NCI-H1694 treated with DMSO at 0.1 percent for 48 hours (cell line): ENCODE measurements at regions not wholly inside any gene's neighbourhood (a gene's known extent, or its start where the extent isn't known, plus 50 kb on each side); places are given as distances from the start of the nearest gene placed in this dataset.
"Not testable (repeated sequence)": the region's sequence is repeated elsewhere in the genome, so short reads cannot be mapped to it uniquely, and the experiment has no call there.

Experiments used
- DNase-seq: peaks from one replicate; lab custom pipeline; 2025; lab: John Stamatoyannopoulos, UW

DNA sequence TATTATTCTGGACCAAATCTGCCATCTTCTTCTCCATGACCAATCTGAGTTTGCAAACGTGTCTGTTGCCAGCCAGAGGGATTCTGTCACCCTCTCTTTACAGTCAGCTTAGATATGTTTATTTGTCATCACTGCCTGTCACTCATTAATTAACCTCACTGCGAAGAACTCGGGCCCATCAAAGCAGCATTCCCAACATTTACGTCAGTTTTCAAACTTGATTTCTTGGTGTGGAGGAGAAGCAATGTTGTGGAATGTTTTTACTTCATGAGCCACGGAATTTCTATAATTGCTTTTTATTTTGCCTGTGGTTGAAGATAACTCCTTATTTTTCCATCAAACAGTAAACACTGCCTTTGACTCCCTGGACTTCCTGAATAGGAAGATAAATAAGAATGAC, 91.8 kb upstream of the CNKSR3 start:
- DNase-seq = no peak

DNA sequence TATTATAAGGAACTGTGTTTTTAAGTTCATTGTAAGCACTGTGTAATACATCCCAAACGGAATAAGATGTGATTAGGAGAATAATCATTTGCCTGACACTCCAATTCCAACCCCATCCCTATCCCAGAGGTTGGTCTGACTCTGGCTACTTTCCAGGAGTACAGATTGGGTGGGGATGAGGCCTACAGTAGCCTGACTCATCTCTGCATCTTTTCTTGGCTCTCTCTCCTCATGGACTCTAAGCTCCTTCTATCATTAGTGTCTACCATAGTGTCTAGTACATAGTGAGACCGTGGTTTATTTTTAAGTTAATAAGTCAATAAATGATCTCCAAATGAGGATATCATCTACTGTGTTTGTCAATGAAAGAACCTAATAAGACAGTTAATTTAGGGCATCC, 92.2 kb upstream of the CNKSR3 start:
- DNase-seq = no peak

DNA sequence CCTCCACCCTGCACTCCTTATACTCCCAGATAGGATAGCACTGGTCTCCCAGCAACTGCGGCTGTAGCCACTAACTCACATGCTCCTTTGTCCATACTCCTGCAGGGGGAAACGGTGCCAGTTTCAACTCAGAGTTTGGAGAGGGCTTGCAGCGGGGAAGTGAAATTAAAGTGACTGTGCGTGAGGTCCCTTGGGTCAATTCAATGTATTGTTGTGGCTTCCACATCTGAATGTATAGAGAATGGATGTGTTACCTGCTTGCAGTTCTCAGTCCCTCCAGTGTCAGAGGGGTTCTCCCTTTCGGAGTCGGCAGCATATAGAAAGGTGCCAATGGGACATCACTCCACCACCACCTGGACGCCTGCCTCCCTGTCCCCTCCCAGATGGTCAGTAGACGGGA, 93.6 kb upstream of the CNKSR3 start:
- DNase-seq = no peak

DNA sequence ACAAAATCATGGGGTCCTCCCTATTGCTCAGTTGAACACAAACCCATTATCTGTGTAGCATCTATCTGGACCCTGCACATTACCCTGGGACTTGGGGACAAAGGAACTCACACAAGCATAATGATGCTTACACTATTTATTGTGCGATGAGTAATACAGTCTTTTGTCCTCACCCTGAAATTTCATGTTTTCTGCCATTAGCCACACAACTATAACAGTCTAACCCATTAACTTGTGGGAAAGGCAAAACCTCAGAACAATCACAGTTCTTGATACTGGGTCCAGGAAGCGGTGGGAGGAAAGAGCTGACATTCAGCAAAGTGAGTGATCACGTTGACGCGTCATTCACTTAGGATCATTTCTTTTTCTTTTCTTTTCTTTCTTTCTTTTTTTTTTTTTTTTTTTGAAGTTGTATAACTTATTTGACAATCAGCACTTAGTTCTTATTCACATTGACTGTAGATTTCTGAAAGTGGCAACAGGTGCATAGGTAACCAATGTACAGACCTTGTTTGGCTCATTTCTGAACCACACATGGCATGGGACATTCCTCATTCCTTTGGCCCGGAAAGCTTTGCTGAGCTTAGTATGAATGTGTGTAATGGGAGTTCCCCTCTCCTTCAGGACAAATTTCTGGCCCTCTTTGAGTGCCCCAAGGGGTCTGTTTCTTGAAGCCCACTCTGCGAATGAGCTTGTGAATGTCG, 94.8 kb upstream of the CNKSR3 start:
- DNase-seq = no peak

DNA sequence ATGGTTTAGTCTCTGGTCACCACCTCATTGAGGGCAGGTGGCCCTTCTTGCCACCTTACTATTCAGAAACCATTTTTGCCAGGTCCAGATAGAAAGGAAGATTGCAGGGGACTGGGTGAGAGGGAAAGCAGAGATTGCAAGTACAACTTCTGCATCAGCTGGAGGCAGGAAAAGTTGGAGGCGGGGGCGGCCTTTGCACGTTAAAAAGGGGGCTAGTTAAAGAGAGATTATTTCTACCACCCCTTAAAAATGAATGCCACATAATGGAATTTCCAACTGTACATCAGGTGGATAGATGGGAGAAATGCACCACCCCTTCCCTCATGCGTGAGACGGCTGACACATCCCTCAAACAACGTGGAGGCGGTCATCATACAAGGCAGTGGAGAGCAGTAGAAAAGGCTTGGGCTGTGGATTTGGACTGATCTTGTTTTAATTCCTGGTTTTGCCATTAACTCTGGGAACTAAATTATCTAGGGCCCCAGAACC, 95.4 kb upstream of the CNKSR3 start:
- DNase-seq = no peak

DNA sequence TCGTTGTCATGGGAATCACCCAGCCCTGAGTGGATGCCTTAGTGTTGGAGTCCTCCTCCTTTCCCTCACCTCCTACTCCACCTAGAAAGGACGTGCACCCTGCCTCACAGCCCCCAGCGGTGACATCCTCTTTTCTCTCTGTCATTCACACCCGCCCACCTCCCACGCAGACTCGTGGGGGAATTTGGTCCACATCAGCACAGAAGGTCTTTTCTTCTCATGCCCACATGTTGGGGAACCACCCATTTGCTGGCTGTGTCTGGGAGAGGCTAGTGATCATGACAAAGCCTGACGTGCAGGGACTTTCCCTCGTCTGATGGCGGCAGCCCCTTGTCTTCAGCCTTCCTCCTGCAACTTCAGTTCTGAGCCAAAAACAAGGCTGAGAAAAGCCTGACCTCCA, 96.0 kb upstream of the CNKSR3 start:
- no peak for DNase-seq

DNA sequence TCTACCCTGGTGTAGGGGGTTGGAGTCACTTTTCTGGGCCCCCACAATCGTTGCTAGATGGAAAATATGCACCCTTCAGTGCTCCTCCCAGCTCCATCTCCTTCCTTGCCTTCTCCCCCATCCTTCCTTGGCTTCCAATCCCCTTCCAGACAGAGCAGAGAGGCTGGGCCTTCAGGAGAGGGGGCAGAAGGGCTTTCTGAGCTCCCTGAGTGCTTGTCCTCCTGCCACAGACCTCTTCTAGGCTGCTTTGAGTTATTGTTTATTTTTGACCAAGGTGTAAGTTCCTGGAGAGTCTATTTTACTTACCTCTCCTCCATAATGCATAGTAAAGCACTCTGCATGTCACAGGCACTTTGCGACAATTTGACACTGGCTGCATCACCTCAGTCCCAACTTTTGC, 96.4 kb upstream of the CNKSR3 start:
- DNase-seq = no peak

DNA sequence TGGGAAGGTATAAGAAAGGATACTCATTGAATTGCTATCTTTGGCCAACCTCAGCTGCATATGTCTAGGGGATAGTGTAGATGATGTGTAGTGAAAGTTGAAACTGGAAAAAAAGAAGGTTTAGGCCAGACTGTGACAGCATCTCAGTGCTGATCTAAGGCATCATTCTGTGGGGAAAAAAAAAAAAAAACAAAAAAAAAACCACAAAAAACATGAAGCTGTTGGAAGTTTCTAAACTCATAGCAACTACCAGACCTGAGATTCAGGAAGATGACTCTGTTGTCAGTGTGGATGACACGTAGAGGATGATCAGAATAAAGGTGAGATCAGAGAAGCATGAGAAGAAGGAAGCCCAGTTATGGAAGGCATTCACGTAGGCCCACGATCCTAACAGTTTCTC, 100.8 kb upstream of the CNKSR3 start:
- DNase-seq = no peak

DNA sequence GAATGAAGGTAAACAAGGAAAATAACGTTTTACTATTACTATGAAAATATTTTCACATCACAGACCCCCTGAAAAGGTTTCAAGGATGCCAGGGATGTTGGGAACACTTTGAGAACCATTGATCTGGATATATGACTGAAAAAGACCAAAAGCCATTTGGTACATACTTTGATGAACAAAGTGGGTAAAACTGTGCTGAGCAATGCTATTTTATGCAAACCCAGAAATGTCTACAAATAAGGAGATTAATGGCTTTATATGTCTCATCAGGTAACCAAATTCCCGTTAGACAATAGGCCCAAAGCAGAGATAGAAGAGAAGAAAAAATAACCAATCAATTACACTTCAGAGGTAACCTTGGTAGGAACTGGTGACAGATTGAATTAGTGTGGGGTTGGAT, 101.4 kb upstream of the CNKSR3 start:
- DNase-seq = no peak

DNA sequence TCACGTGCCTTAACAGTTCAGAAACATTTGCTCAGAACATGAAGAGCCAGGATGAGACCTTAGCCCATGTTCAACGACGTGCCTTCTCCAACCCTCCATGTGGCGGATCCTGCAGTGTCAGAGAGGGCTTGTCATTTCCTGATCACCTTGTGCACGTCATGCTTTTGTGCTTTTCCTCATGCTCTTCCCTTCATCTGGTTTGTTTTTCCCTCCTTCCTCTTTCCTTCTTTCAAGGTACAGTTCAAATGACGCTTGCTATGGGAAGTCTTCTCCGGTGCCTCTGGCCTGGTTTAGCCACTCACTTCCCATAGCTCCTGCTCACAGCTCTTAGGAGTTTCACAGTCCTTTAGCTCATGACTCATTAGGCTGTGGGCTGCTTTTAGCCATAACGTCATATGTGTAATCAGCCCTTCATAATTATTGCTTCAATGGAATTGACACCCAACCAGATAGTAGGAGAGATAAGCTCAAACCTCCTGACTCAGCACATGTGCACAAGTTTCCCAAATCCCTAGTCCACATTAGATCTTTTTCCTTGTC, 102.7 kb upstream of the CNKSR3 start:
- no peak for DNase-seq

DNA sequence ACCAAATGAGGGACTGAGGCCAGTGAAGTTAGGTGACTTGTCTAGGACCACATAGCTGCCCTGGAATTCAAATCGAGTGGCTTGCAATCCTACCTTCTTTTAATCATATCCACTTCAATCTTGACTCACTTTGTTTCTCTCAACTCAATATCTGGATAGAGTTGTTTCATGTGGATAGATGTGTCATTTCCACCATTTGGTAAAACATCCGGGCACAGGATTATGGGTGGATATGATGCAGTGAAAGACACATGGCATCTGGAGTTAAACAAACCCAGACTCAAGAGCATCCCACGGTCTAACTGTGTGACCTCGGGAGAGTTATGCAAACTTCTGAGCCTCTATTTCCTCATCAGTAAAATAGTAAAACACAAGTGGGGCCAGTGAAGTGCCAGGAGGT, 103.6 kb upstream of the CNKSR3 start:
- no peak for DNase-seq

DNA sequence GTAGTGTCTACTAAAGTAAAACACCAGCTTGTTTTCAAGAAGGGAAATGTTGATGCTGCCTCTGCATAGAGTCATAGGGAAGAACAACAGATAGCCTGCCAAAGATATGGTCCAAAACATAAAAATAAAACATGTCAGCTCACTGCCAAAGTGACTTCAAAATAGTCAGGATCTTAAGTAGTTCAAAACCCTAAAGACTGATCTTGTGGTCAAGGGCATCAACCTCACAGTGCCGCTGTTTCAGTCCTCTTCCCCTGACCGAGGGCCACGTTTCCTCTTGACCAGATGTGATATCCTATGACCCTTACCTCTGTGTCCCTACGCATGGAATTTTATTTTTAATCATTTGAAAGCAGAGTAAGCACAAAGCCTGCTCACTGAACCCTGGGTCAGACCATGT, 104.2 kb upstream of the CNKSR3 start:
- DNase-seq = no peak

DNA sequence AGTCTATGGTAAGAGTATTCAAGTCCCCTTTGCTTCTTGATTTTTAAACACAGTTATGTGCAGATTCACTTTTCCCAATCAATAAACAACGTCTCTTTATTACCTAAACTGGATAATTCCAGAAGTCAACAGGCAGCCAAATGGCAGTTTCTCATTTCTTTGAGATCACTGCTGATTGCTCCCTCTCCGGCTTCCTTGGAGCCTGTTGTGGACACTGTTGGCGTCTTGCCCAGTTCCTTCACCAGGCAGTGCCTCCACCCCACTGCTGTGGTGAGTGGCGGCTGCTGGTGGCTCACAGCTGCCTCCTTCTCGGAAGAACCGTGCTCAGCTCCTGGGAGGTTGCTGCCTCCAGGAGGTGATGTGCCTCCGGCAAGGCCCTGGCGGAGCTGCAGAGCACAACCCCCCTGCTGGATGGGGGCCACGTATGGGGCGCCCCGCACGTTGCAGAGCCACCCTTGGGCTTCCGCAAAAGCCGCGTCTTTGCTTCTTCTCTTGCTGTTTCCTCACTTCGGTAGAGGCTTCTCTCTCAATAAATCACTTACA, 105.1 kb upstream of the CNKSR3 start:
- no peak for DNase-seq

DNA sequence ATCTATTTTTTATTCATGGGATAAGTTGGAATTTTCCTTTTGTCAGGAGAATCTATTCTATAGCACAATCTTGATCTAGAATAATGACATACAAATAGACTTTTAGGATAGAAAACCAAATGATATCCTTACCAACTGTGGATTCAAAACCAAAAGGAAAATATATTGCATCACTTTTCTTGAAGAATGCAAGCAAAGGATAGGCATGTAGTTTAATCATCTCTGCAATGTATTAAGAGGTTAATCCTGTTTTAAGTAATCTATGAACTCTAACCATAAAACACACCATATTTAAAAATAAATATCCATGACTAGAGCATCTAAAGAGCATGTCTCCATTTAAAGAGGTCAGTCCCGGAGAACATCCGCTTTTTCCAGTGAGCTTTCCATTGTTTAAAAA, 106.7 kb upstream of the CNKSR3 start:
- DNase-seq = no peak

DNA sequence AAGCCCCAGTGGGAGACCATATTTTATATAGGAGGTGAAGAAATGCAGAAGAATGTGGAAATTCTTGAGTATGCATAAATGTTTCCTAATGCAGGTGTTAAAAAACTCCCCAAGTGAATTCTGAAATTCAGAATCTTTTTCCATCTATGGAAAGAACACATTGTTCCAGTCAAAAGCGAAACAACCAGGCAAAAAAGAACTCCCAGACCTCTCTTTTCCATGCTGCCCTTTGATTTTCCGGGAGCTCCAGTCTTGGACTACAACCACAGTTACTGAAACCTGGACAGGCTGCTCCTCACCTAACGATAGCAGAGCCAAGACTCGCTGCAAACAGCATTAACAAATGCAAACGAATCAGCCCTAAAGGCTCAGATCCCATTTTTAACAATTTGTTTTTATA, 108.7 kb upstream of the CNKSR3 start:
- DNase-seq = no peak

DNA sequence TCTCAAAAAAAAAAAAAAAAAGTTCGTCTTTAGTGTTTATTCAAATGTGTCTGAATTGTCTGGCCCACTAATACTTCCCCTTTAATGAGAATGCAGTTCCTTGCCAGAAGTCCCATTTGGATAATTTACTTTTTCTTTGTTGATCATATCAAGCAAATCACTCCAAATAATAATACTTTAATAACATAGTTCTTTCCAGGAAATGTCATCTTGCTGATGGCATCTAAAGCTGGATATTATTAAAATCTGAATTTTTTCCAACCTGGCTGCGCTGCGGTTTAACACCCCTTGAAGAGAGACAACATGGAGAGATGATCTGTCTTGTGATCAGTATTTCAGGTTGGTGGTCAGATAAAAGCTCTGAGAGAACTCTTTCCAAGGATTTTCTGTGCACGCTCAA, 111.2 kb upstream of the CNKSR3 start:
- no peak for DNase-seq

DNA sequence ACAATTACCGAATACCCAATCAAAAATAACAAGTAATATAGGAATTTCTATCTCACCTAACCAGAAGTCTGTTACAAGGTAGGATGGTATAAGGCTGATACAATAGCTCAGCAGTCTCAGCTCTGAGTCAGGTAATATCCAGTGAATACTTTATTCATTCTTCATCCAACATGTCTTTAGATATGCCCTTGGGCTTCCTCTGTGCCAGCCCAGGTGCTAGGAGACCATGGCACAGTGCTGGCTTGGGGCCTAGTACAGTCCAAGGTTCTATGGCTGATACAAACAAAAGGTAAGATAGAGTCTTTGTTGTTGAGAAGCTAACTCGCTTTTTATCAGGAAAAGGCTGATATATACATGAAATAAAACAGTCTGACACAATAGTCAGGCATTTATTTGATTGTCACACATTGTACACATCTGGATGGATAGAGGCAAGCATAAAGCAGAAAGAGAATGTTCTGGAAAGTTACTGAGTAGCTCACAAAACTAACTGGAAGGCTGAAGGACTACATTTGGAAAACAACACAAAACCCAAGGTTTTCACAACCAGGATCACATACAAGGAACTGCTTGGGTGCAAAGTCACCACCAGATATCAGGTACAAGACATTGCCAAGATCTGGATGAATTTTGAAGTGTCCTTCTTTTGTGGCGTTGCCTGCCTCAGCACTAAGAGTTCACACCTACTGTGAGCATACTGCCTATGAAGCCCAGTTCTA, 110.4 kb upstream of the SCAF8 start:
- DNase-seq = no peak

DNA sequence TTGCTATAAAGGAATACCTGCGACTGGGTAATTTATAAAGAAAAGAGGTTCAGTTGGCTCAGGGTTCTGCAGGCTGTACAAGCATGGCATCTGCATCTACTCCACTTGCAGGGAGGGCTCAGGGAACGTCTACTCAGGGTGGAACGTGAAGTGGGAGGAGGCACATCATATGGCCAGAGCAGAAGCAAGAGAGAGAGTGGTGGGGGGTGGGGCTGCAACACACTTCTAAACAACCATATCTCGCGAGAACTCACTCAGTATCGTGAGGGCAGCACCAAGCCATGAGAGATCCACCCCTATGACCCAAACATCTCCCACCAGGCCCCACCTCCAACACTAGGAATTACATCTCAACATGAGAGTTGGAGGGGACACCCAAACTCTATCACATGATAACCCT, 109.8 kb upstream of the SCAF8 start:
- no peak for DNase-seq

DNA sequence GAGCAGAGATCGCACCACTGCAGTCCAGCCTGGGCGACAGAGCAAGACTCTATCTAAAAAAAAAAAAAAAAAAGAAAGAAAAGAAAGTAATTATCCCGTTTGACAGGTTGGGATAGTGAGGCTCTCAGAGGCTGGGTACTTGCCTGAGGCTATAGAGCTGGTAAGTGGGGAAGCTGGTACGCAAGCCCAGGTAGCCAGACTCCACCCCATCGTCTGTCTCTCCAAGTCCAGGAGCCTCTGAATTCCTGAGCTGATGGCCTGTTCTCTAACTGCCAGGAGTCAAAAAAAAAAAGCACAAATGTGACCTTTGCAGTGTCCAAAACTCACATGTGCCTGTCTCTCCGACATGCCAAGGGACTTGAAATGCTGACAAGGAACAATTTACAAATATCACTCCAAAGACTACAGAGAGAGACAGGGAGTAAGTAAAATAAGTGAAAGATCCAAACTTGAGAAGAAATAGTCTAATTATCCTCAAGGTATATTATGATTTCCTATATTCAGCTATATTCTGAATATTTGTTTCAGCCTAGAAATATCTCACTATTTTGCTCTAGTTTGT, 109.1 kb upstream of the SCAF8 start:
- DNase-seq = no peak

DNA sequence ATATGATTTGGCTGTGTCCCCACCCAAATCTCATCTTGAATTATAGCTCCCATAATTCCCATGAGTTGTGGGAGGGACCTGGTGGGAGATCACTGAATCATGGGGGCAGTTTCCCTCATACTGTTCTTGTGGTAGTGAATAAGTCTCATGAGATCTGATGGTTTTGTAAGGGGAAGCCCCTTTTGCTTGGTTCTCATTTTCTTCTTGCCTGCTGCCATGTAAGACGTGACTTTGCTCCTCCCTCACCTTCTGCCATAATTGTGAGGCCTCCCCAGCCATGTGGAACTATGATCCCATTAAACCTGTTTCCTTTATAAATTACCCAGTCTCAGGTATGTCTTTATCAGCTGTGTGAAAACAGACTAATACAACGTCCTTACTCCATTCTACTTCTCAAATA, 108.5 kb upstream of the SCAF8 start:
- DNase-seq = not testable (repeated sequence)

DNA sequence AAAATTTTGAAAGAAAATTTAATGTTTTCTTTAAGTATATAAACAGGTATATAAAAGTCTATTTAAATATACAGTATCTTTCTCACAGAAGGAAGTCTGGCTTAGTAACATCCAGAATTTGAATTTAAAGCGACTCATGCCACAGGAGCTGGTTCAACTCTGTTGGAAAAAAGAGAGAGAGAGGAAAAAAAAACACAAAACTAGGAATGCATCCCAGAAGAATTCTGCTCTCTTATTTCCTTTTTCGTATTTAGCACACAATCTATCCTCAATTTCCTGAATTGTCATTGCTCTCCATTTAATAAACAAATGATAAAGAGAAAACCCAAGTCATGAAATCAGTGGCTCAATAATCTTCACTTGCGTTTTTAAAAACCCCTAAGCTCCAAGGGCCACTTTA, 107.5 kb upstream of the SCAF8 start:
- no peak for DNase-seq

DNA sequence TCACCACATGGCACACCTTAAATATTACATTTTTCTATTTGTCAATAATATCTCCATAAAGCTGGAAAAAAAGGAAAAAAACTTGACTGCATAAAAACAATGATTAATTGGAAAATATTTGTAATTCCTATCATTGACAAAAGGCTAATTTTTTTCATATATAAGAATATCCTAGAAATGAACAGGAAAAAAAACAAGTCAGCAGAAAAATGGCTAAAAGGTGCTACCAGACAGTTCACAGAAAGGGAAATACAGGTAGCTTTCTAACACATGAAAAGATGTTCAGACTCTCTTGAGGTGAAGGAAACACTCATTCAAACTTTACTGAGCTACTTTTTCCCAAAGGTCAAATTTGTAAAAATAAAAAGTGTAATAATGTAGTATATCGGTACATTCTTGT, 104.1 kb upstream of the SCAF8 start:
- DNase-seq = no peak

DNA sequence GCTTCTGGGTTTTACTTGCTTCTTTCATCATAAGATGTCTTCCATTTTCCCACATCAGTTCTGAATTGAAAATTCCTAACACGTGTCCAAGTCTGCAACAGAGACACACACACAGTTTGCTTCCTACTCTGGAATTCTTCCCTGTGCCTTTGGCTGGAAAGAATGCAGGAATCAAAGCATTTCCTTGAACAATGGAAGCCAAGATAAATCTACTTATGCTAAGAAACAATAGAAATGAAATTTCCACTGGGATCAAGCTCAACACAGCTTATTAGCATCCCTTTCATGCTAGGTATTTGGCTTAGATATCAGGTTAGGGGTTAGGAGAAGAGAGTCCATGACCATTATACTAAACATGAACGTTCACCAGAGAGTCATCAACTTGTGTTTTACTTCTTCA, 101.1 kb upstream of the SCAF8 start:
- no peak for DNase-seq
